ENCODE measurements at regions not wholly inside any gene's neighbourhood (a gene's known extent, or its start where the extent isn't known, plus 50 kb on each side); places are given as distances from the start of the nearest gene placed in this dataset.

DNA sequence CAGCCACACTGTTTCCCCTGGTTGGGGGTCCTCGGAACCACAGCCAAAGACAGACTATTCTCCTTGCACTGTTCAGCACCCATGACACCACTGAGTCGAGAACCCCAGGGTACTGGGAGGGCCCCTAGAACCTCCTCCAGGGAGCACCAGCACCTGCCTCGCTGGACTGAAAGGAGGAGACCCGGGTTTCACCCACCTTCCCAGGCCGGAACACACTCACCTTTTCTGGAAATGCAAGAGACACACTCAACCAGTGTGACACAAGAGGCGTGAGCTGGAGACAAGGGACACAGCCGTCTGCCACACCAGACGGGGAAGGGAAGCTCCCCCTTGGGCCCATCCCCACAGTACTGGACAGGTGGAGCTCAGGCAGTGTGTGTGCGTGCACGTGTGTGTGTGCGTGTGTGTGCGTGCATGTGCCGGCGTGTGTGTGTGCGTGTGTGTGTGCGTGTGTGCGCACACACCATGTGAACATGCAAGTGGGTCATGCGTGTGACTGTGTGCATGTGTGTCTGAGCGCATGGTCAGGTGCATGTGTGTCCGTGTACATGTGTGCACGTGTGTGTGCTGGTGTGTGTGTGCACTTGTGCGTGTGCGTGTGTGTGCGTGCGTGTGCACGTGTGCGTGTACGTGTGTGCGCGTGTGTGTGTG is 128.8 kb upstream of the NKX1-1 start:
- TF ChIP-seq CTCF (IDR thresholded peaks at IDR 0.05; ENCODE audit: low read length): no peak
- TF ChIP-seq EZH2 (IDR thresholded peaks at IDR 0.05; ENCODE audit: borderline replicate concordance, low read length): no peak
